Right renal cortex interstitium (tissue), 3 donors: ENCODE measurements at regions not wholly inside any gene's neighbourhood (a gene's known extent, or its start where the extent isn't known, plus 50 kb on each side); places are given as distances from the start of the nearest gene placed in this dataset.
"Not testable (repeated sequence)": the region's sequence is repeated elsewhere in the genome, so short reads cannot be mapped to it uniquely, and the experiment has no call there.

Experiments
- DNase-seq, 3 donors: peaks; one replicate each; pipeline ENCODE4 v3.0.0-alpha.2; 2013; ENCODE audit warnings: low read depth in 3 of 3, low spot score in 2 of 3

GRCh38 chr3:89533275-89533674 is 425.9 kb downstream of the EPHA3 start:
- no peak for DNase-seq

- not testable (repeated sequence) for DNase-seq
These were observed 447.2 kb downstream of the EPHA3 start for GRCh38 chr3:89554587-89554986.

GRCh38 chr3:89558711-89559110 is 451.3 kb downstream of the EPHA3 start:
- no peak for DNase-seq

GRCh38 chr3:89560568-89560967 is 453.1 kb downstream of the EPHA3 start:
- DNase-seq = no peak

- DNase-seq = no peak
These were observed 455.0 kb downstream of the EPHA3 start for GRCh38 chr3:89562373-89562772.

GRCh38 chr3:89565098-89565497 is 457.7 kb downstream of the EPHA3 start:
- no peak for DNase-seq

- DNase-seq = no peak
These were observed 463.0 kb downstream of the EPHA3 start for GRCh38 chr3:89570465-89570864.

- no peak for DNase-seq
These were observed 463.9 kb downstream of the EPHA3 start for GRCh38 chr3:89571298-89571697.

GRCh38 chr3:89571707-89572106 is 464.3 kb downstream of the EPHA3 start:
- DNase-seq = no peak

GRCh38 chr3:89572261-89572660 is 464.8 kb downstream of the EPHA3 start:
- DNase-seq = no peak

- no peak for DNase-seq
These were observed 469.0 kb downstream of the EPHA3 start for GRCh38 chr3:89576417-89576816.

- DNase-seq = peak; percentile 27 to 41 (median 31)
These were observed 470.5 kb downstream of the EPHA3 start for GRCh38 chr3:89577637-89578530.

- no peak for DNase-seq
These were observed 473.4 kb downstream of the EPHA3 start for GRCh38 chr3:89580859-89581258.

- no peak for DNase-seq
These were observed 477.0 kb downstream of the EPHA3 start for GRCh38 chr3:89584398-89584797.

- no peak for DNase-seq
These were observed 478.8 kb downstream of the EPHA3 start for GRCh38 chr3:89586256-89586655.

- no peak for DNase-seq
These were observed 479.3 kb downstream of the EPHA3 start for GRCh38 chr3:89586676-89587075.

GRCh38 chr3:89606151-89606550 is 498.7 kb downstream of the EPHA3 start:
- no peak for DNase-seq

- no peak for DNase-seq
These were observed 504.6 kb downstream of the EPHA3 start for GRCh38 chr3:89612027-89612426.

GRCh38 chr3:89613241-89613640 is 505.8 kb downstream of the EPHA3 start:
- no peak for DNase-seq

GRCh38 chr3:89617706-89618105 is 510.3 kb downstream of the EPHA3 start:
- DNase-seq = no peak

- no peak for DNase-seq
These were observed 511.8 kb downstream of the EPHA3 start for GRCh38 chr3:89619263-89619662.

- no peak for DNase-seq
These were observed 514.8 kb downstream of the EPHA3 start for GRCh38 chr3:89622063-89622700.
